ENCODE measurements at regions not wholly inside any gene's neighbourhood (a gene's known extent, or its start where the extent isn't known, plus 50 kb on each side); places are given as distances from the start of the nearest gene placed in this dataset.

GRCh38 chr11:95304777-95305176, 73.8 kb upstream of the SESN3 start:
- Histone ChIP-seq H3K4me1 (peaks cover 15% of the 10 kb centered on the region), H3K36me3 (replicated peaks) (no peaks in the 10 kb centered on the region), H3K9me3 (no peaks in the 10 kb centered on the region), H3K27me3 (ENCODE audit: low read depth) (no peaks in the 10 kb centered on the region), H3K4me3 (no peak overlapping the region)
- in situ Hi-C loops (cut with MboI; ENCODE audit: low sequenced_read_pairs), result no loop called here
- no peak for DNase-seq (ENCODE audit: low spot score in 2 of 2)

GRCh38 chr11:95302211-95302610, 71.2 kb upstream of the SESN3 start:
- Histone ChIP-seq H3K4me3 (no peak overlapping the region), H3K27me3 (ENCODE audit: low read depth) (no peaks in the 10 kb centered on the region), H3K9me3 (no peaks in the 10 kb centered on the region), H3K36me3 (replicated peaks) (no peaks in the 10 kb centered on the region), H3K4me1 (peaks cover 25% of the 10 kb centered on the region)
- no peak for DNase-seq (ENCODE audit: low spot score in 2 of 2)
- in situ Hi-C loops (cut with MboI; ENCODE audit: low sequenced_read_pairs), result no loop called here

DNA sequence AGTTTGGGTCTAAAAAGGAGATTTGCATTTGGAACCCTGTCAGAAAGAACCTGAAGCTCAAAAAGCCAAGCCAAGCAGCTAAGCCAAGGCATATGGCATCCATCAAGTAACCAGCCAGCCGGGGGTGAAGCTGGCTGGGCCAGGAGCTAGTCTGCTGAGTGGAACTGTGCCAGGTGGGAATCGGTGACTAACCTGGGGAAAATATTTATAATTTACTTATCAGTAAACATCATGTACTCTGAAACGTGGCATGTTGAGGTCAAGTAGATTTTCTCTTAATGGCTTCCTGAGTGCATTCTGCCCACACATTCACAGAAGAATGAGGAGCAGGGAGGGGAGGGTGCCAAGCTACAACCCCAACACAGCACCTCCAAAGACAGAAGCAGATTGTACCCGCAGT, 70.5 kb upstream of the SESN3 start:
- H3K36me3 ChIP-seq (replicated peaks), result no peaks in the 10 kb centered on the region
- H3K4me3 ChIP-seq, result no peak overlapping the region
- peaks cover 25% of the 10 kb centered on the region for H3K4me1 ChIP-seq
- in situ Hi-C loops (cut with MboI; ENCODE audit: low sequenced_read_pairs), result no loop called here
- DNase-seq (ENCODE audit: low spot score in 2 of 2), result no peak
- no peaks in the 10 kb centered on the region for H3K9me3 ChIP-seq
- no peaks in the 10 kb centered on the region for H3K27me3 ChIP-seq (ENCODE audit: low read depth)

- Histone ChIP-seq H3K4me1 (peaks cover 15% of the 10 kb centered on the region), H3K27me3 (ENCODE audit: low read depth) (no peaks in the 10 kb centered on the region), H3K9me3 (no peaks in the 10 kb centered on the region), H3K36me3 (replicated peaks) (no peaks in the 10 kb centered on the region), H3K4me3 (no peak overlapping the region)
- peak; percentile 25 to 70 for DNase-seq (ENCODE audit: low spot score in 2 of 2)
- in situ Hi-C loops (cut with MboI; ENCODE audit: low sequenced_read_pairs), result no loop called here
These were observed 68.2 kb upstream of the SESN3 start for GRCh38 chr11:95299078-95299679.

- H3K9me3 ChIP-seq, result no peaks in the 10 kb centered on the region
- H3K27me3 ChIP-seq (ENCODE audit: low read depth), result no peaks in the 10 kb centered on the region
- peaks cover 15% of the 10 kb centered on the region for H3K4me1 ChIP-seq
- no peaks in the 10 kb centered on the region for H3K36me3 ChIP-seq (replicated peaks)
- no peak for DNase-seq (ENCODE audit: low spot score in 2 of 2)
- H3K4me3 ChIP-seq, result no peak overlapping the region
- in situ Hi-C loops (cut with MboI; ENCODE audit: low sequenced_read_pairs), result no loop called here
These were observed 66.9 kb upstream of the SESN3 start for GRCh38 chr11:95297680-95298452.

DNA sequence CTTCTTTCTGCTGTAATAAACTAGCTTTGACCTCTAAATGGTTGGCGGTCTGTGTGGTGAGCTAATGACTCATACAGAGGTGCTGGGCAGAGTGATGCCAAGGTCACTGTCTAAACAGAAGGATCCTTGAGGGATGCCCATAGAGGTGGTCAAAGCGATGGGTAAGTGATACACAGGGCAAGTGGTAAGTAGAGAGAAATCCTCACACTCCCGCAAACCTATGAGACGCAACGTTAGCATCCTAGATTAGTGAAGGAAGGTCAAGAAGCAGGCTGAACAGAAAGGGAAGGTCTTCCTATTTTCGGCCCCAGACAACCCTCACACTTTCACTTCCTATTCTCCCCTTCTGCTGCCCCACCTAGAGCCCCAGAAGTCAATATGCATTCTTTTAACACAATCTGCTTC, 65.6 kb upstream of the SESN3 start:
- no peaks in the 10 kb centered on the region for H3K9me3 ChIP-seq
- DNase-seq (ENCODE audit: low spot score in 2 of 2), result no peak
- H3K4me1 ChIP-seq, result peaks cover 15% of the 10 kb centered on the region
- H3K27me3 ChIP-seq (ENCODE audit: low read depth), result no peaks in the 10 kb centered on the region
- in situ Hi-C loops (cut with MboI; ENCODE audit: low sequenced_read_pairs), result no loop called here
- no peaks in the 10 kb centered on the region for H3K36me3 ChIP-seq (replicated peaks)
- no peak overlapping the region for H3K4me3 ChIP-seq

- no peaks in the 10 kb centered on the region for H3K27me3 ChIP-seq (ENCODE audit: low read depth)
- H3K4me1 ChIP-seq, result peaks cover 15% of the 10 kb centered on the region
- in situ Hi-C loops (cut with MboI; ENCODE audit: low sequenced_read_pairs), result no loop called here
- H3K9me3 ChIP-seq, result no peaks in the 10 kb centered on the region
- H3K4me3 ChIP-seq, result no peak overlapping the region
- H3K36me3 ChIP-seq (replicated peaks), result no peaks in the 10 kb centered on the region
- DNase-seq (ENCODE audit: low spot score in 2 of 2), result no peak
These were observed 65.2 kb upstream of the SESN3 start for GRCh38 chr11:95296165-95296564.

GRCh38 chr11:95295382-95296149, 64.6 kb upstream of the SESN3 start:
- in situ Hi-C loops (cut with MboI; ENCODE audit: low sequenced_read_pairs), result no loop called here
- no peaks in the 10 kb centered on the region for H3K9me3 ChIP-seq
- no peaks in the 10 kb centered on the region for H3K27me3 ChIP-seq (ENCODE audit: low read depth)
- no peaks in the 10 kb centered on the region for H3K36me3 ChIP-seq (replicated peaks)
- DNase-seq (ENCODE audit: low spot score in 2 of 2), result no peak
- H3K4me1 ChIP-seq, result peaks cover 15% of the 10 kb centered on the region
- no peak overlapping the region for H3K4me3 ChIP-seq

- in situ Hi-C loops (cut with MboI; ENCODE audit: low sequenced_read_pairs), result no loop called here
- no peak for DNase-seq (ENCODE audit: low spot score in 2 of 2)
- H3K36me3 ChIP-seq (replicated peaks), result no peaks in the 10 kb centered on the region
These were observed 63.7 kb upstream of the SESN3 start for GRCh38 chr11:95294701-95295100.

GRCh38 chr11:95293116-95293515, 62.1 kb upstream of the SESN3 start:
- Histone ChIP-seq H3K9me3 (no peaks in the 10 kb centered on the region), H3K27me3 (ENCODE audit: low read depth) (no peaks in the 10 kb centered on the region), H3K4me3 (no peak overlapping the region), H3K4me1 (no peaks in the 10 kb centered on the region; the same call in 1 of the 2 replicates), H3K36me3 (replicated peaks) (no peaks in the 10 kb centered on the region)
- in situ Hi-C loops (cut with MboI; ENCODE audit: low sequenced_read_pairs), result no loop called here
- DNase-seq (ENCODE audit: low spot score in 2 of 2), result no peak

More at GRCh38 chr11:95294701-95295100, 63.7 kb upstream of the SESN3 start:
- Histone ChIP-seq H3K9me3 (no peaks in the 10 kb centered on the region), H3K4me1 (peaks cover 10% of the 10 kb centered on the region), H3K27me3 (ENCODE audit: low read depth) (no peaks in the 10 kb centered on the region), H3K4me3 (no peak overlapping the region)

DNA sequence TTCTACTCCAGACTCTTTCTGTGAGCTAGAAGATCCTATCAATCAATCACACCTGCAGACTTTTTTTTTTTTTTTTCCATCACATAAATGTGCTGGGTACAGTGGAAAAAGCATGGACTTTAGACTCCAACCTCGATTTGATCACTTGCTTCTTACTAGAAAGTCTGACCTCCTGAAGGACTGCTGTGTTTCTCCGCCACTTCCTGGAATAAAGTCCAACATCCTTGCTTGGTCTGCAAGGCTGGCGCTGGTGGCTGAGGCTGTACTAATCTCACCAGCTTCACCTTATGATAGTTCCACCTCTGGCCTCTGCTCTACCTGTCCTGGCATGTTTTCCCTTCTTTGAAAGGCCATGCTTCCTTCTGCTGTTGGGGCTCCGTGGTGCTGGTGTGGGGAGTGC, 60.9 kb upstream of the SESN3 start:
- Histone ChIP-seq H3K9me3 (no peaks in the 10 kb centered on the region), H3K4me3 (no peak overlapping the region), H3K4me1 (no peaks in the 10 kb centered on the region), H3K27me3 (ENCODE audit: low read depth) (no peaks in the 10 kb centered on the region), H3K36me3 (replicated peaks) (no peaks in the 10 kb centered on the region)
- in situ Hi-C loops (cut with MboI; ENCODE audit: low sequenced_read_pairs), result no loop called here
- no peak for DNase-seq (ENCODE audit: low spot score in 2 of 2)

DNA sequence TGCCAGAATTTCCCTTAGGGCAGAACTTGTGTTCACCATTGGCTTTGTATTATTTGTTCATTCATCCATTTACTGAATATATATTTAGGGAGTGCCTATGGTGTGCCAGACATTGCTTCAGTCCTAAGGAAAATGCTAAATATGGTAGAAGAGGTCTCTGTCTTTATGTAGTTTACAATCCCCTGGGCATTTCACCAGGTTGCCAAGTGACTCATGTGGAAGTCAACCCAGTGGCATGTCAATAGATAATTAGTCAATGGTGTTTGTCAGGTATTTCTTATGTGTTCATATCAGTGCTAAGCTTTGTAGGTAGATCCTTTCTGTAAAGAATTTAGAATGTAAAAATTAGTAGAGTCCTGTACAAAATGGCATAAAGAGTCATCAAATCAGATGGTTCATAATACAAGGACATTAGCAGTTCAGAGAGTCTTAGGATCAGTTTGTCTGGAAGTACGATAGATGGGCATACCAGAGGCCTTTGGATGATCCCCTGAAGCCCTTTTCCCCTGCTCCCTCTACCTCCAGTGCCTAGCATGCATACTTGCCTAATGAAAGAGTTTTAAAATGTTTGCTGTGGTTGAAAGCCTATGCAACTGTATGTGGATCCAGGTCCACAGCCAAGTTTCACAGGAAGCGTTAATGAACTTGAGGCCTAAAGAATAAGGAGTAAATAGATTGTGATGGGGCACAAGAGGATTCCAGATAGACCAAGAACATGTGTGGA, 58.5 kb upstream of the SESN3 start:
- no peaks in the 10 kb centered on the region for H3K9me3 ChIP-seq
- no peaks in the 10 kb centered on the region for H3K27me3 ChIP-seq (ENCODE audit: low read depth)
- DNase-seq (ENCODE audit: low spot score in 2 of 2), result no peak
- no peaks in the 10 kb centered on the region for H3K4me1 ChIP-seq
- in situ Hi-C loops (cut with MboI; ENCODE audit: low sequenced_read_pairs), result no loop called here
- H3K36me3 ChIP-seq (replicated peaks), result no peaks in the 10 kb centered on the region
- H3K4me3 ChIP-seq, result no peak overlapping the region

- DNase-seq (ENCODE audit: low spot score in 2 of 2), result no peak
- Histone ChIP-seq H3K36me3 (replicated peaks) (no peaks in the 10 kb centered on the region), H3K27me3 (ENCODE audit: low read depth) (no peaks in the 10 kb centered on the region), H3K4me1 (peaks cover 31% of the 10 kb centered on the region), H3K4me3 (no peak overlapping the region), H3K9me3 (no peaks in the 10 kb centered on the region)
- in situ Hi-C loops (cut with MboI; ENCODE audit: low sequenced_read_pairs), result no loop called here
These were observed 53.4 kb upstream of the SESN3 start for GRCh38 chr11:95284057-95285052.

Data from HAP-1 (cell line).